ENCODE measurements at regions not wholly inside any gene's neighbourhood (a gene's known extent, or its start where the extent isn't known, plus 50 kb on each side); places are given as distances from the start of the nearest gene placed in this dataset.

GRCh38 chr22:48804811-48805301 is 1022.8 kb downstream of the BRD1 start:
- 48% methylated on average over 14 of the region's 22 CpGs; no CpG with 5 or more reads in 1 of the 2 experiments for WGBS, 2 experiments (ENCODE audit: extremely low coverage in 2 of 2, insufficient read length in 1 of 2)
- dilution Hi-C loops (cut with HindIII; ENCODE audit: low sequenced_read_pairs, unreplicated experiment) (no loop called here), intact Hi-C loops (cut with micrococcal nuclease) (no loop called here), in situ Hi-C loops (cut with MboI; ENCODE audit: low sequenced_read_pairs) (no loop called here)
- ATAC-seq (ENCODE audit: low read depth), result no peak
- no peaks in the 10 kb centered on the region for H3K79me1 ChIP-seq (ENCODE audit: low read depth in 1 of 2, low read length in 2 of 2)
- TF ChIP-seq MAFK (IDR thresholded peaks at IDR 0.05; ENCODE audit: low read depth, low read length) (no peak), CHD1 (IDR thresholded peaks at IDR 0.05; ENCODE audit: low read depth, low read length) (no peak), MXI1 (IDR thresholded peaks at IDR 0.05; ENCODE audit: borderline replicate concordance, low read depth, low read length) (no peak), RFX5 (IDR thresholded peaks at IDR 0.05; ENCODE audit: low read depth, low read length) (no peak), SMC3 (IDR thresholded peaks at IDR 0.05; ENCODE audit: low read depth, low read length) (no peak), NFE2L2 (IDR thresholded peaks at IDR 0.05; ENCODE audit: low read depth, low read length) (no peak), MAZ (IDR thresholded peaks at IDR 0.05; ENCODE audit: borderline replicate concordance, low read depth, low read length) (no peak), BHLHE40 (IDR thresholded peaks at IDR 0.05; ENCODE audit: low read depth, low read length) (no peak), RCOR1 (IDR thresholded peaks at IDR 0.05; ENCODE audit: insufficient replicate concordance, low read length) (no peak), FOS (IDR thresholded peaks at IDR 0.05; ENCODE audit: low read depth, low read length) (no peak)
- TF ChIP-seq, protein P1, sequence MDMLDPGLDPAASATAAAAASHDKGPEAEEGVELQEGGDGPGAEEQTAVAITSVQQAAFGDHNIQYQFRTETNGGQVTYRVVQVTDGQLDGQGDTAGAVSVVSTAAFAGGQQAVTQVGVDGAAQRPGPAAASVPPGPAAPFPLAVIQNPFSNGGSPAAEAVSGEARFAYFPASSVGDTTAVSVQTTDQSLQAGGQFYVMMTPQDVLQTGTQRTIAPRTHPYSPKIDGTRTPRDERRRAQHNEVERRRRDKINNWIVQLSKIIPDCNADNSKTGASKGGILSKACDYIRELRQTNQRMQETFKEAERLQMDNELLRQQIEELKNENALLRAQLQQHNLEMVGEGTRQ (IDR thresholded peaks at IDR 0.05; ENCODE audit: low read depth, low read length), result no peak
- TF ChIP-seq, protein P2, sequence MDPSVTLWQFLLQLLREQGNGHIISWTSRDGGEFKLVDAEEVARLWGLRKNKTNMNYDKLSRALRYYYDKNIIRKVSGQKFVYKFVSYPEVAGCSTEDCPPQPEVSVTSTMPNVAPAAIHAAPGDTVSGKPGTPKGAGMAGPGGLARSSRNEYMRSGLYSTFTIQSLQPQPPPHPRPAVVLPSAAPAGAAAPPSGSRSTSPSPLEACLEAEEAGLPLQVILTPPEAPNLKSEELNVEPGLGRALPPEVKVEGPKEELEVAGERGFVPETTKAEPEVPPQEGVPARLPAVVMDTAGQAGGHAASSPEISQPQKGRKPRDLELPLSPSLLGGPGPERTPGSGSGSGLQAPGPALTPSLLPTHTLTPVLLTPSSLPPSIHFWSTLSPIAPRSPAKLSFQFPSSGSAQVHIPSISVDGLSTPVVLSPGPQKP (IDR thresholded peaks at IDR 0.05; ENCODE audit: borderline replicate concordance, low read depth, low read length), result no peak
- no peak overlapping the region for H4K91ac ChIP-seq (ENCODE audit: insufficient read depth, low read depth, low read length)
- H3K9me3 ChIP-seq (ENCODE audit: control insufficient read depth, insufficient read depth, low read length), result peaks cover 68% of the 10 kb centered on the region
- H3K4ac ChIP-seq (ENCODE audit: low read depth, low read length), result no peak overlapping the region
- no peak overlapping the region for H2BK120ac ChIP-seq (ENCODE audit: low read depth, low read length)
- H2AK9ac ChIP-seq (replicated peaks; ENCODE audit: low read depth, low read length, poor library complexity), result no peak overlapping the region
- H3K9me1 ChIP-seq (ENCODE audit: insufficient read depth, low read length), result no peaks in the 10 kb centered on the region
- H2BK15ac ChIP-seq (ENCODE audit: low read depth, low read length), result no peak overlapping the region
- H2AK5ac ChIP-seq (ENCODE audit: low read depth, low read length), result no peak overlapping the region
- no peak overlapping the region for H4K5ac ChIP-seq (ENCODE audit: low read depth, low read length)
- H2AFZ ChIP-seq (replicated peaks; ENCODE audit: low read length, poor library complexity), result no peak overlapping the region
- H3K27me3 ChIP-seq (ENCODE audit: control insufficient read depth, insufficient read depth, low read length), result no peaks in the 10 kb centered on the region
- no peaks in the 10 kb centered on the region for H3K4me1 ChIP-seq (ENCODE audit: control insufficient read depth, insufficient read depth, low read length)
- BruUV-seq (replicated peaks), result no TSS peak
- no peaks in the 10 kb centered on the region for H4K20me1 ChIP-seq (ENCODE audit: insufficient read depth, low read length)
- H3K4me3 ChIP-seq (ENCODE audit: insufficient read depth, low read depth, low read length), result no peak overlapping the region
- H3K18ac ChIP-seq (ENCODE audit: low read depth, low read length), result no peak overlapping the region
- no peak overlapping the region for H2BK5ac ChIP-seq (ENCODE audit: low read depth, low read length, poor library complexity, severe bottlenecking)
- H2BK20ac ChIP-seq (ENCODE audit: low read depth, low read length), result no peak overlapping the region
- DNase-seq, result no peak
- no peak overlapping the region for H4K8ac ChIP-seq (ENCODE audit: low read depth in 2 of 2, low read length in 2 of 2)
- no peak overlapping the region for H3K56ac ChIP-seq (ENCODE audit: extremely low read depth, insufficient read depth, low read length)
- ChIA-PET POLR2A (ENCODE audit: unreplicated experiment) (no interaction called here), CTCF (no interaction called here)
- H3K27ac ChIP-seq (ENCODE audit: insufficient read depth, low read length), result no peak overlapping the region
- H3K9ac ChIP-seq (ENCODE audit: low read depth, low read length), result no peak overlapping the region
- no peak overlapping the region for H3K14ac ChIP-seq (replicated peaks; ENCODE audit: low read depth, low read length)
- H3K36me3 ChIP-seq (ENCODE audit: control insufficient read depth, insufficient read depth, low read length), result no peaks in the 10 kb centered on the region
- H3K23ac ChIP-seq (ENCODE audit: low read depth, low read length), result no peak overlapping the region
- H3K4me2 ChIP-seq (ENCODE audit: low read depth, low read length), result no peak overlapping the region

Measured in IMR-90 (cell line).